GM03348 (cell line): ENCODE measurements at regions not wholly inside any gene's neighbourhood (a gene's known extent, or its start where the extent isn't known, plus 50 kb on each side); places are given as distances from the start of the nearest gene placed in this dataset.
"Not testable (repeated sequence)": the region's sequence is repeated elsewhere in the genome, so short reads cannot be mapped to it uniquely, and the experiment has no call there.

Experiments
- DNase-seq: peaks from one replicate; pipeline ENCODE4 v3.0.0; 2012; ENCODE audit warnings: low spot score

GRCh38 chr18:60319129-60319528, 53.4 kb downstream of the MC4R start:
- DNase-seq = no peak

GRCh38 chr18:60311676-60312360, 60.8 kb downstream of the MC4R start:
- no peak for DNase-seq

GRCh38 chr18:60295674-60296073, 76.9 kb downstream of the MC4R start:
- no peak for DNase-seq

GRCh38 chr18:60292186-60292585, 80.4 kb downstream of the MC4R start:
- no peak for DNase-seq

- DNase-seq = no peak
Measured at GRCh38 chr18:60279391-60279790, 93.2 kb downstream of the MC4R start.

- no peak for DNase-seq
Measured at GRCh38 chr18:60277855-60278480, 94.6 kb downstream of the MC4R start.

GRCh38 chr18:60267391-60268058, 105.0 kb downstream of the MC4R start:
- no peak for DNase-seq

- DNase-seq = no peak
Measured at GRCh38 chr18:60266558-60266957, 106.0 kb downstream of the MC4R start.

- DNase-seq = no peak
Measured at GRCh38 chr18:60259052-60259681, 113.4 kb downstream of the MC4R start.

- DNase-seq = no peak
Measured at GRCh38 chr18:60249388-60249787, 123.2 kb downstream of the MC4R start.

GRCh38 chr18:60248336-60249330, 123.9 kb downstream of the MC4R start:
- DNase-seq = no peak

- DNase-seq = no peak
Measured at GRCh38 chr18:60247103-60247502, 125.5 kb downstream of the MC4R start.

- no peak for DNase-seq
Measured at GRCh38 chr18:60246606-60247005, 126.0 kb downstream of the MC4R start.

GRCh38 chr18:60245096-60245495, 127.5 kb downstream of the MC4R start:
- no peak for DNase-seq

GRCh38 chr18:60239024-60239710, 133.4 kb downstream of the MC4R start:
- DNase-seq = not testable (repeated sequence)

- DNase-seq = no peak
Measured at GRCh38 chr18:60235164-60235563, 137.4 kb downstream of the MC4R start.

- DNase-seq = no peak
Measured at GRCh38 chr18:60232541-60232940, 140.0 kb downstream of the MC4R start.

GRCh38 chr18:60228609-60229595, 143.7 kb downstream of the MC4R start:
- DNase-seq = no peak

GRCh38 chr18:60215432-60215831, 157.1 kb downstream of the MC4R start:
- DNase-seq = no peak

GRCh38 chr18:60209042-60209441, 163.5 kb downstream of the MC4R start:
- no peak for DNase-seq
